GM18498 (cell line): ENCODE measurements at regions not wholly inside any gene's neighbourhood (a gene's known extent, or its start where the extent isn't known, plus 50 kb on each side); places are given as distances from the start of the nearest gene placed in this dataset.

Source experiments
- ATAC-seq: cut with Tn5 transposase; IDR thresholded peaks from one replicate; pipeline ENCODE4 v1.9.1; 2021; ENCODE audit warnings: mild to moderate bottlenecking, moderate library complexity; ENCODE audit not compliant: unreplicated experiment

DNA sequence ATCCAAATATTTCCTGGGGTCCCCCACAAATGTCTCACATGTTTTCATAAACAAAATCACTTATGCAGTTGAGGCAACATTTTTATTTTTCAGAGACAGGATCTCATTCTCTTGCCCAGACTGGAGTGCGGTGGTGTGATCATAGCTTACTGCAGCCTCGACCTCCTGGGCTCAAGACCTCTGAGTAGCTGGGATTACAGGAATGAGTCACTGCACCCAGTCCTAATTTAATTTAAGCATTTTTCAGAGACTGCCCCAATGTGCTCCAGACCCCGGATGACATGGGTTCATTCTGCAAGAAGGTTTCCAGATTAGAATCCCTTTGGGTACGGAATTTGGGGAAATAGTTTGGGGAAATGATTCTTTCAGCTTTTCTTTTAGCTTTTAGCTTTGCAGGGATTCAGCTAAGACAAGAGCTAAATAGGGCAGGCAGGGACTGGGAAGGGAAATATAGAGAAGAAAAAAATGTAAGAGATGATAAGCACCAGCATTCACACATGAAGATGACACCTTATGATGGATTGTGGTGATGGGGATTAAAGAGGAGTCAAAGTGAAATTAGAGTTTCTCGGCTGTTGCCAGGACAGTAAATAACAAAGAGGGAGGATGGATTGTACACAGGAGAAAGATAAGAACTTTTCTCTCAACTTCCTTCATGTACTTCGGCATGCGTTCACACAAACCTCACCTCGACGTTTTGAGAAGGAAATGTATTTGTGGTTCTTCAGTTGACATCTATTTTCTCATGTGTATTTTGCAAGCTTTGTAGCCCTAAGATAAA is 169.4 kb upstream of the TAB2 start:
- ATAC-seq, result no peak

GRCh38 chr6:149149653-149150052 is 167.9 kb upstream of the TAB2 start:
- ATAC-seq, result no peak

- ATAC-seq, result no peak
Observed at GRCh38 chr6:149150301-149150700, 167.2 kb upstream of the TAB2 start.

DNA sequence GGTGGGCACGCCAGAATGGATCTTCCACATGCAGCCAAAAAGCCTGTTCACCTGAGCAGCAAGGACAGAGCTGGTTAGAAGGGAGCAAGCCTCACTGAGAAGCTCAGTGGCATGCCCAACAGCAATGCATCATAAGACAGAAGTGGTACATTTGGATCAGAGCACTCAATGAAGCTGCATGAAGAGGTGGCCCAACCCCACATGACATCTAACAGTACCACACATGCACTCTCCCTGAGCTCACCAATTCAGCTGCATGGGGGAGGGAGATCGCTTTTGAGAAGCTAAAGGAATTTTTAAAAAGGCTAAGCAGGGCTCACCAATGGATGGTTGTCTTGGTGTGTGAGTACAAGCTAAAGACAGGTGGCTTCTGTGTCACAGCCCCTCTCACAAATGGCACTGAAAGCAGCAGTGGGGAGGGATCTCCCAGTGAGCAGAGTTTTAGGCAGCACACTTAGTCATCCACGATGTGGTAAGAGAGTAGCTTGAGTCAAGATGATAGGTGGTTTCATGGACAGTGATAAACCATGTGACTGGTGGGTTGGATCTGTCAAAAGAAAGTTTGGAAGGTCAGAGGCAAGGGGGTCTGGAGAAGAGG is 166.6 kb upstream of the TAB2 start:
- ATAC-seq, result no peak

DNA sequence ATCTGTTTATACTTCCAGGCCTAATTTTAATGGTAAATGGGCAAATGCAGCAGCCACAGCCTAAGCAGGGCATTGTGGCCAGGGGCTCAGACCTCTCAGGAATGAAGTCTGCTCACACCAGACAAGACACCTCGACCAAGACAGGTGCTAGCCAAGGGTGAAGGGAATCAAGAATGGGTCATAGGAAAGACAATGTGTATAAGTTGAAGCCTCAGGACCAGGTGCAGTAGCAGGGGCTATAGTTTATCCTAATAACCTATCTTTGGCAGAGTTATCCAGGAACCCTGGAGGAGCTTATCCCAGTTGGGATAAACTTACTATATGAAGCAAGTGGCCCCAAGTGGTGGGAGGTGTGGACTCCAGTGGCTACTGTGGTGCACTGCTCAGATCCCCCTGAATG is 165.0 kb upstream of the TAB2 start:
- no peak for ATAC-seq

DNA sequence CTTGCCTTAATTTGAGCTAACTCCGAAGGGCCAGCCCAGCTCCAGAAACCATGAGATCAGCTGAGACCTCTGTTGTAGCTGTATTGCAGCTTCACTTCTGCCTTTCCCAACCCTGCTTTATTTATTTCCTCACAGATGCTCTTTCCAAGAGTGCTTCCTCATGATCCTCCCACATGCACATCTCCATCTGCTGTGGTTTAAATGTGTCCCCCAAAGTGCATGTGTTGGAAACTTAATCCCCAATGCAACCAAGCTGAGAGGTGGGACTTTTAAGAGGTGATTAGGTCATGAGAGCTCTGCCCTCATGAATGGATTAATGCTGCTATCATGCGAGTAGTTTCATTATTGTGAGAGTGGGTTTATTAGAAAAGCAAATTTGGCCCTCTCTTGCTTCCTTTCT is 164.4 kb upstream of the TAB2 start:
- no peak for ATAC-seq

GRCh38 chr6:149153693-149154092 is 163.8 kb upstream of the TAB2 start:
- no peak for ATAC-seq

DNA sequence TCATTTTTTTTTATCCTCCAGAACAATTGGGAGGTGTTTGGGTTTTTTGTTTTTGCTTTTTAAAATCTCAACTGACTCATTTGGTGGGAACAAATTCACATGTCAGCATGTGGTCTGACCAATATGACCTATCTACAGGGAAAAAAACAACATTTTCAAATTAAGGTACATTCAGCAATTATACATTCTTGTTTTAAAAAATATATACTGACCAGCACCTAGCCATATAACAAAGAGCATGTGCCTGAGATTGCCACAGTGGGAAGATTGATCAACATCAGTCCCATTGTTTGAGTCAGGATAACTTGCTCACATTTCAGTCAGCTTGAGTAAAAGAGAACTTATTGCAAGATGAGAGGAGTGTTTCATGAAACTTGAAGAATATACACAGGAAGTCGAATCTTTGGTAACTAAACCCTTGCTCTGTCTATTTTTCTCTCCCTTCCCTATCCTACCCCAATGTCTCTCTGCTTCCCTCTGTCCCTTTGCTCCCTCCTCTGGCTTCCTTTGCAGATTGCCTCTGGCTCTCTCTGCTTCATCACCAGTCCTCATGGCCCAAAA is 163.2 kb upstream of the TAB2 start:
- ATAC-seq, result no peak

DNA sequence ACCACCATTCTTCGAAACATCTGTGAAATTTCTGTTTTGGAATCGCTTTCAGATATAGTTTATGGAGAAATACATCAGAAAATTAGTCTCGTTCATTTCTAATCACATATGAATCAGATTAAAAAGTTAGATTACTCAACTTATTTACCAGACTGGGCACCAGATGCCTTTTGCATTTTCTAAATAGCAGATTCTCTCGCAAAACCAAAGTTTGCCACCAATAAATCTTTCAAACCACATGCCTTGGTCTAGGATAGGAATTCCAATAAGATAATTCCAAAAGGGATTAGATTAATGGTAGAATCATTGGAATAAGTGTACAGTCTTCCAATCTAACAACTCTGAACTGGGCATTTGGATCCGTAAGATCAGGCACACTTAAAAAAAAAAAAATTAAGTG is 160.4 kb upstream of the TAB2 start:
- no peak for ATAC-seq

DNA sequence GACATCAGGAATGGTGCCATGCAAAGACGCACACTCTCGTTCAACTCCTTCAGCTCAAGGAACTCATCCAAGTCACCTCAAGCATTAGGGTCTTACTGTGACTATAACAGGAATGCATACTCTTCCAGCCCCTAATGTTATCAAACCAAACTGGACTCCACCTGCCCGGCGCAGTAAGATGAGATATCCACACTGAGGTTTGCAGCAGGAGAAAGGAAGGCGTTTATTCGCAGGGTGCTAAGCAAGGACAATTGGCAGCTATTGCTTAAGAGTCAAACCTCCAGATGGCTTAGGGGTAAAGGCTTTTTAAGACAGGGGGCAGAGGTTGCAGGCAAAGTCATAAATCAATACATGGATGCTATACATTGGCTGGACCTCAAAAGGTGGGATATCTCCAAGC is 159.4 kb upstream of the TAB2 start:
- ATAC-seq, result no peak

DNA sequence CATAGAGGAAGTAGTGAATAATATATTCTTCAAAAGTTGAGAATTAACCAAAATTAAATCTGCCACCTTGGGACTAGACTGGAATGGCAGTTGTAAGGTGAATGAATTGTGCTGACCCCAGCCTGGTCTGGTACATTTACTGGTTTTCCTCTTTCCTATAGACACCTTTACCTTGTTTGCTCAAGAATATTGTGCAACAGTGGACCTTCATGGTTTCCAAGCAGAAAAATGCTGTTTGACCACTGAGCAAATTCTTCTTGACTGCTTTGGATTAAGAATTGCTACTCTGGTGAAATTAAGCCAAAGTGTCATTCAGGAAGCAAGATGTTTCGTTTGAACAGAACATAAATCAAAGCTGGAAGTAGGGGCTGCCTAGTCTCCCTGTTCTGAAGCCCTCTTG is 156.6 kb upstream of the TAB2 start:
- no peak for ATAC-seq

GRCh38 chr6:149162924-149163323 is 154.6 kb upstream of the TAB2 start:
- no peak for ATAC-seq

DNA sequence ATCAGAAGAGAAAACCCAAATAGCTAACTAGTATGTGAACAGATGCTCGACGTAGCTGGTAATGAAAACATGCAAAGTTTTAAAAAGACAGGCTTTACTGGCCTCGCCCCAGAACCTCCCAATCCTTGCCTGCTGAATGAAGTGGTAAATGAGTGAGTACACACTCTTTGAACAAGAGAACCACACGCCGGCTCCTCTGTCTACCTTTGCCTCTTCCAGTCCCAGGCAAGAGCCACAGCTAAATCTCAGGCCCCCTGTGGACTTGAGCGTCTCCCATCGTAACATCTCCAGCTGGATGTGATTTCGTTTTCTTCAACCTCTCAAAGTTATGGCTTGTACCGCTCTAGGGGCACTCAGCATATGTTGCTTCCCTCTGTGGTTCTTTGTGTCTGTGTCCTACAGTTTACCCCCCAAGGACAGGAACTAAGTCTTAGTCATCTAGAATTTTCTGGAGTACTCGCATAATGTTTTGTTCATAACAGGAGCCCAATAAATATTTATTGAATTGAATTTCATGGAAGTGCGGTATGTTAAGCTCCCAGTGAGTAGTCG is 153.2 kb upstream of the TAB2 start:
- ATAC-seq, result no peak

DNA sequence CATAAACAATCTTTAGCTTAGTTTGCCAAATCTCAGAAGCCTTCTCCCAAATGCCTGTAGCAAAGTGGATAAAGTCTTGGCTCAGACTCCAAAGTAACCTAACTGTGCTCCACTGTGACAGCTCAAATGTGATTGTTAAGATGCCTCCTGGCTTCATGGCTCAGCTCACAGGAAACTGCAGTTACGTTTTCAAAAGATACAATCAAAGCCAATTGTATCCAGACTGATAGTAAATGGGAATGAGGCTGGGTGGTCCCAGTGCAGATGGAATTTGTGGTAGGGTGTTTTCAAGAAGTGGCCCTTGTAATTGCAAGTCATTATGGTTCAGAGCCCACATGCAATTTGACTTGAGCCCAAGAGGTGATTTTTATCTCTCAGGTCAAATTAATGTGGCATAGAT is 151.2 kb upstream of the TAB2 start:
- ATAC-seq, result no peak

DNA sequence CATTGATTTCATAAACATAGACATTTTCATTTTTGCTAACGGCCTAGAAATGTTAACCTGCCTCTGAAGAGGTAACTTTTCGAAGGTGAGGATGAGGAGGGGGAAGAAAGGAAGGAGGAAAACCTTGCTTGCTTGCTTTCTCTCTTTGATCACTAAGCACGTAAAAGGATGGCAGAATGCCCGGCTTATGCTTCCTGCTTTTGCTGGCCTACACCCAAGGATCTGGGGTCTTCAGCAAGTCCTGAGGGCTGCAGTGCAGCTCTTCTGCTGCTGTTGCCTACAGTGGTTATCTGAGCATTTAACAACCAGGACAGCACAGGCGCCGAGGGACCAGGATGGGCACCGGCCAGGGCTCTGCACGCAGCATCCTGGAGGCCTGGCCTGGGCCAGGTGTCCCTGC is 150.8 kb upstream of the TAB2 start:
- ATAC-seq, result no peak

GRCh38 chr6:149168968-149169367 is 148.5 kb upstream of the TAB2 start:
- ATAC-seq, result no peak

DNA sequence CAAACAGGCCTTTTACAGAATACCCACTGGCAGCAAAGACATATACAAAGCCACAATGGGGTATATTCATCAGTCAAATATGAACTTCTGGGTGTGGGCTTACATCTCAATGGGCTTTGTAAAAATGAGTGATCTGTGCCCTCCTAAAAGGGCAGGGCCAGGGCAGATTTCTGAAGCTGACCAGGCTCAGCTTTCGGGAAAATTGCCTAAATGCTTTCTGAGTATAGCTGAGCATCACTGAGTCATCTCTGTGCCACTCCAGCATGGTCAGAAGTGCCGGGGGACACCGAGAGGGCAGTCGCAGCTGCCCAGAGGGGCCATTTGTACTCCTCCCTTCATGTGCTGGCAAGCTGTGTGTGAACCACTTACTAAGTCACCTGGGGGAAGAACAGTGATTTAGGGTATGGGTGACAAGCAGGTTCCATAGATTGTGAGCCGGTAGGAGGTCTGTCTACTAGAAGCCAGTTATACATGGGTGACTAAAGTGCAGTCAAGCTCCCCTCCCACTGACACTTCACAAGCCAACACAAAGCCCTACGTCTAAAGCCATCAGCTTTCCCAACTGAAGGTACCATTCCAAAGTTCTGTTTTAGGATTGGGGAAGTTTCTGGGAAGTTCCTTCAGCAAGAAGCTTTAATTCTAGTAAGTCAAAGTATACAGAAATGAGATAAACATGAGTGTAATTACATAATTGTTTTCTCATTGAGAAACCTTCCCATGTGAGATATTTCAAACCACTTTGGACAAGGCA is 147.6 kb upstream of the TAB2 start:
- ATAC-seq, result no peak

DNA sequence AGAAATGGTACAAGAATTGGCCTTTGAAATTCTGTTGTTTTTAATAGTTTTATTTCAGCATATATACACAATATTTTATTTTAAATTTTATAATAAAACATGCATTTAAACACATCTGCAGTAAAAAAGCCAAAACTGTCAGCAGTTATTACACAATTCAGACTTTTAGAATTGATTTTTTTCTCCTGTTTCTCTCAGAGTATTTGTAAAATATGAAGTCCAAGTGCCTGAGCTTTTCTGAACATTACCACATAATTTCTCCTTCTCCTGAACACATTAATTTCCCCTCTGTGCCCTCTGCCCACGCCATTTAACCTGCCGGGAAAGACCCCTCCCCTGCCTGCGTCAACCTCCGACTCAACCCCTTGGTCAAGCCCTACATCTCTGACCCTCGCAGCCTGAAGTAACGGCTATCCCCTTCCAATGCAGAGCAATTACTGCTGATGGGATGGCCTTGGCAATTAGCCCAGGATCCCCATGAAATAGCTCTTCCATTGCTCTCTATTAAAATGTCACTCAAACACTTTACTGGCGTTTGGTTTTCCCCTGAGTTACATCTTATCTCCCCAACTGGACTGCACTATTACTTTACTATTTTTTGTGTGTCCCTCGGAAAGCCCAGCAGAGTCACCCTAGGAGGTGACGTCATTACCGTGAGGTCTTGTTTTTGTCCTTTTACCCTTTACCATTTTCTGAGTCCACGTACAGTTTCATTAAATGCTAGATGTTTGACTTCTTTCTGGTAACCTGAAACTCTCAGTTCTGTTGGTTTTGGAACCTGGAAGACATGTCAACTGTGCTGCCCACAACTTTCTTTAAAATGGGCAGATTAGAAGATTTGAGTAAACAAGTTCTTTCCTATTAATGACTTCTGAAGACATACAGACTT is 146.7 kb upstream of the TAB2 start:
- ATAC-seq, result no peak

GRCh38 chr6:149173222-149173621 is 144.3 kb upstream of the TAB2 start:
- no peak for ATAC-seq

GRCh38 chr6:149174962-149175361 is 142.6 kb upstream of the TAB2 start:
- no peak for ATAC-seq
